ELF-1 (cell line): ENCODE measurements at regions not wholly inside any gene's neighbourhood (a gene's known extent, or its start where the extent isn't known, plus 50 kb on each side); places are given as distances from the start of the nearest gene placed in this dataset.
"Not testable (repeated sequence)": the region's sequence is repeated elsewhere in the genome, so short reads cannot be mapped to it uniquely, and the experiment has no call there.

Experiments used
- DNase-seq: peaks from one replicate; pipeline ENCODE4 v3.0.0-alpha.2; 2016; ENCODE audit warnings: low read depth, low spot score

DNA sequence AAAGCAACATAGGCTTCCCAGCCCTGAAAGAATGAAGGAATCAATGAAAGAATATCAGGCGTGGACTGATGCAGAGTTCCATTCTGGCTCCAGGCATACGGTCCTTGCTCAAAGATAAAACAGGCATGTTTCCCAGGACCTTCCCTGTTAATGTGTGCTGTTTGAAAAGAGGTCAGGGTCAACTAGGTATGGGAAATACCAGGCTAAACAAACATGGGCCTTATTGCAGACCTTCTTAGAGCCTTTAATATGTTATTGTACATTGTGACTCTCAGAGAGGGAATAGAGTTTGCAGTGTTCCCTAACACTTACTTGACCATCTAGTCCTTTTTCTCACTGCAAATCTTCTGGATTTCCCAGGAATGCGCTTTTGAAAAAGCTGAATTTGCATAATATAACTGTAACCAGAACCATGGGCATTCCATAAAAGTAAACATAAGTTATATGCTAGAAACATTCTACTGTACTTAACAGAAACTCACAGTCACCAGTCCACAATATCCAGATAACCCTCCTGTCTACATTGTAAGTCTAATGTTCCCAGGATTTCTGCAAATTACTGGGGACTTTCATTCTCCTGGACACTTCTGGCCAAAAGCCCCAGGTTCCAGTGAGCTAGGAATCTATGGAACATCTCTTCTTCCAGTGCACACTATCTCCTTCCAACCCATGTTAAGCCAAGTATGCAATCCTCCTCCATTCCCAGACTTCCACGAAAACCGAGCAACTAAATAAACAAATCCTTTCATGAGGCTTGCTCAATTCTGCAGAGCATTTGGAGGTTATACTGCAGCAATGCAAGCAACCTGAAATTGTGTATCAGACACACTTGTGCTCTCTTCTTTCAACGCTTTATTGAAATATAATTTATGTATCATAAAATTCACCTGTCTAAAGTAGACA is 486.6 kb downstream of the SETD4 start:
- DNase-seq, result no peak

DNA sequence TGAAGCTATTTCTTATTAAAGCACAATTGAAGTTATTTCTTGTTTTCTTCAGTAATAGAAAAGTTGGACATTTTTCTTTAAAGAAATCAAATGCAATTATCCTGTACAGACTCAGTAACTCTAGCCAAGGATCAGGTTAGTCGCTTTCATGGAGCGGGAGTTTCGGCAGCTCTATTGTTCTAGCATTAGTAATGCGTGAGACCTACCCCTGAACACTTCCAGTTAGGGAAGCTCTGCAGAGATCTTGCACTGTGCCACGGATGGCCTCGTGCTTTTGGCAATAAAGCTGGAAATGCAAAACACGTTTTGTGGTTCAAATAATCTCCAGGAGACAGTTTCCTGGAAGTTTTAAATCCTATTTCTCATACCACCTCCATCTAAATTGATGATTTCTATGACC is 488.4 kb downstream of the SETD4 start:
- DNase-seq, result no peak

DNA sequence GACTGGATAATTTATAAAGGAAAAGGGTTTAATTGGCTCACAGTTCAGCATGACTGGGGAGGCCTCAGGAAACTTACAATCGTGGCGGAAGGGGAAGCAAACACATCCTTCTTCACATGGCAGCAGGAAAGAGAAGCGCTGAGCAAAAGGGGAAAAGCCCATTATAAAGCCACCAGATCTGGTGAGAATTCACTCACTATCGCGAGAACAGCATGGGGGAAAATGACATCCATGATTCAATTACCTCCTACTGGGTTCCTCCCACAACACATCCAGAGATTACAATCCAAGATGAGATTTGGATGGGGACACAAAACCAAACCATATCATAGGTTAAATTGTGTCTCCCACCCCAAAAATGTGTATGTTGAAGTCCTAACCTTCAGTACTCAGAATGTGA is 491.7 kb downstream of the SETD4 start:
- no peak for DNase-seq

DNA sequence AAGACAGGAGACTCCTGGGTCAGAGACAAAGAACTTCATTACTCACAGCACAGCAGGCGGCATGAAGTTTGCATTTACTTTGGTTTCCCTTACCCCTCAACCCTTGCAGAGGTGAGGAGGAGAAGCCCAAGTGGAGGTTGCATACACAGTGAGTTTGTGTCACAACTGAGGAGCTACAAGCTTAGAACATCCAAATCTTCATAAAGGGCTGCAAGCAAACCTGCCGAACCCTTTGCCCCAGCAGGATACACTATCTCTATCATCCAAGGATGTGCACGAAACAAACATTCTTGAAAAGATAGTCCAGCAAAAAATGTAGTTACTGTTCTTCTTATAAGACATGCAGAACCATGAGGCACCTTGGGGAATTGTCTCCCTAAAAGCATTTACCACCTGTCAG is 493.5 kb downstream of the SETD4 start:
- no peak for DNase-seq

DNA sequence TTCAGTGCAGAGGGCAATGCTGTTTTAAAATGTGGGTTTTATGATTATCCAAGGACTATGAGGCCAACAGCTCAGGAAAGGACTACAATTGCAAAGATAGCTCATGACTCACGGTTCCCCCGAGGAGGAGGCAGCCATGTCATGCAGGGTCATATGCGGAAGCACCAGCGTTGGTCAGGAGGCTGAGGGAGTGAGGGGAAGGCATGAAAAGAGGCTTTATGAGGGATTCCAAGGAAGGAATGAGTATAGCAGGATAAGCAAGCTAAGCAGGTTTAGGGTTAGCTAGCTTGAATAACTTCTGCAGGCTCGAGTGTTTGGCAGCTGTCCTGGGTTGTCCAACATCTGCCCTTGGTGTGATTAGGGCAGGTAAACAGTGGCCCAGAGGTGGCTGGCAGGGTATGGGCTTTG is 495.1 kb downstream of the SETD4 start:
- DNase-seq, result peak; percentile 66

DNA sequence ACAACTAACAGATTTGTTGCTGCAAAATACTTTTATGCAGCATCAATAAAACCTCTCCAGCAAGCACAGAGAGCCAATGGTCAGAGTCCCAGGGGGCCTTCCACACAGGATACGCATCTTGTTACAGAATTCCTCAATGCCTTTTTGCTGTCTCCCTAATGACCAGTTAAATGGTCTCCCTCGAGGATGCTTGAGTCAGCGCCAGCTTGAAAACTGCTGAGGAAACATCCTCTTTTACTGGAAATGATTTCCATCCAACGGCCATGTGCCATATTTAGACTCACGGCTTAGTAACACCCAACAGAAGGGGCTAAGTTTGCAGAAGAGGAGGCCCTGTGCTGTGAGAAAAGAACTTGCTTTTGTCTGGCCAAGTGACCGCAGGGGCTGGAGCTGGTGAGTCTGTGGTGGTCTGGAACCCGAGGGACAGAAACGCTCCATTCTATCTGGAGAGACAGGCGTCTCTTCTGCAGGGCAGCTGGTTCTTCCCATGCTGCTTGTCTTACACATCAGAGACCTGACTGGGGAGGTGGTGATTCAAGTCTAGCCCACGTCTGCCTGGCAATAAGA is 496.4 kb downstream of the SETD4 start:
- no peak for DNase-seq

DNA sequence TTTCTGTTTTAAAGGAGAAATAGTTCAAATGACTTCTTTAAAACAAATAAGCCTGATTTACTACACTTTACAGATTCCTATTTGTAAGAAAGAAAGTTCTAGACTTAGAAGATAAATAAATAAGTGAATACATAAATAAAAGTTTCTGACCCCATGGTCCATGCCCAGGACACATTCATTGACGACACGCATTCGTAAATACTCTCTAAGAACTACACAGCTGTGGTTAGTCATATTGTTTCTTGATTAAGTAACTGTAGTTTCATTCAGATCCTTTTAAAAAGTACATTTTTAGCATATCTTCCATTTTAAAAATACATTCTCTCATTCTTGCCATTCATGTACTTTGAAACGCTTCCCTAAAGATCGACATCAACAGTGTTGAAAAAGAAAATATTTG is 497.4 kb downstream of the SETD4 start:
- DNase-seq, result no peak

- no peak for DNase-seq
Observed at GRCh38 chr21:35561116-35561515, 499.2 kb downstream of the SETD4 start.

DNA sequence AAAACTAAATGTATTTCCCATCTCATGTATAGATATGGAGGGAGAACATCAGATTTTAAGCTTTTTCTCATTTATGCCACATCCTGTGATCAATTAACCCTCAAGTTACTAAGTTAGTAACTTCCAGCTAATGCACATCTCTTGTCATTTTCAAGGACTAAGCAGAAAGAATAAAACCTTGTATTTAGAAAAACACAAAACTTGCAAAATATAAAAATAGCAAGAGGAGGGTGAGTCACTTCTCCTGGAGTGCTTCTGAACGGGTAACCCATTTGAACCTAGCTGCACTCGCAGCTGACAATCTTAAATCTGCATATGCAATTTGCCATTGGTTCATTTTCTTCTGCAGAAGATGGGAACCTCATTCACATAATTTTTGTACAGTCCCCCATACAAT is 500.5 kb downstream of the SETD4 start:
- DNase-seq, result no peak

DNA sequence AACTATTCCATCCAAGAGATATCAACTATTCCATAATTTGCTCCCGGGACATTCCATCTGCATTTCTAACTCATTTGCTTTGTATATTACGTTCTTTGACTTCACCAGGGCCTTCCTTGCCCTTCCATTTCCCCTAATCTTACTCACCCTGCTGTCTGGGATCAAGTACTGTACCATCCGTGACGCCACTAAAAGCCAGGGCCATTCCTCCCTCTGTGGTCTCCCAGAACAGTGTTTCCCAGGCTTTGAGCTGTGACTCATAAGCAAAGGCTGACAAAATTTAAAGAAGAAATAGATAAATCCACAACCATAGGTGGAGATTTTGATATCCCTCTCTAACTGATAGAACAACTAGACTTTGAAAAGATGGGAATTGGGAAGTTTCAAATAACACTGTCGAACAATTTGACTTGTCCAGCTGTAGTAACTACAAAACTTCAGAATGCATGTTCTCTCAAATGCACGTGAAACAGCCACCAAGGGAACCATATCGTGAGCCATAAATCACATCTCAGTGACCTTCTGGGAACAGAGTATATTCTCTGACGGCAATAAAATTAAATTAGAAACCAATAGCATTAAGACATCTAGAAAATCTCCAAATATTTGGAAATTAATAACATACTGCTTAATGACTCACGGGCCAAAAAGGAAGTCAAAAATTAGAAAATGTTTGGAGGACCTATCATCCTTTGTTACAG is 501.0 kb downstream of the SETD4 start:
- DNase-seq, result no peak

DNA sequence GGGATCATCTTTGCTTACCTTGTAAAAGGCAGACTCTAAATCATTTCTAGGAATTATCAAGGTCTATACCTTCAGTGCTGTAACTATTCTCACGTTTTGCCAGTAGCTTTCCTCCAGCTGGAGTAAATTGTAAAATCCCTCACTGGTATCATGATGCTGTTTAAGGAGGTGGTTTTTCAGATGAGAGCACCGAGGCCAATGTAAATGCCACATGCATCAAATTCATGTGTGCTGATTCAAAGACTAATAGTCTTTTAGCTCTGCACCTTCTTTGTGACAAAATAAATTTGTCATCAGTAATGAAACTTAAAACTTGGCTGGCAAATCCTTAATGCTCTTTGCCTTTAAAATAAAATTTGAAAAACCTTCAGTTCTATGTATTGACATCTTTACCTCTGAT is 503.8 kb downstream of the SETD4 start:
- no peak for DNase-seq

DNA sequence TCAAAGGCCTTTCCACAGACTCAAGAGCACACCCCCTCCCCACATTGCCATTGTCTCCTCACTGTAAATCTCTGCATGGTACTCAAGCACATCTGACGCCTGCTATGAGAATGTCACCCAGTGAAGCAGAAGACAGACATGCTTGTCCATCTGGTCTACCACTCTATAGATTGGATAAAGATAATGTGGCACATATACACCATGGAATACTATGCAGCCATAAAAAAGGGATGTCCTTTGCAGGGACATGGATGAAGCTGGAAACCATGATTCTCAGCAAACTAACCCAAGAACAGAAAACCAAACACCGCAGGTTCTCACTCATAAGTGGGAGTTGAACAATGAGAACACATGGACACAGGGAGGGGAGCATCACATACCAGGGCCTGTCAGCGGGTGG is 503.4 kb upstream of the RUNX1 start:
- not testable (repeated sequence) for DNase-seq

DNA sequence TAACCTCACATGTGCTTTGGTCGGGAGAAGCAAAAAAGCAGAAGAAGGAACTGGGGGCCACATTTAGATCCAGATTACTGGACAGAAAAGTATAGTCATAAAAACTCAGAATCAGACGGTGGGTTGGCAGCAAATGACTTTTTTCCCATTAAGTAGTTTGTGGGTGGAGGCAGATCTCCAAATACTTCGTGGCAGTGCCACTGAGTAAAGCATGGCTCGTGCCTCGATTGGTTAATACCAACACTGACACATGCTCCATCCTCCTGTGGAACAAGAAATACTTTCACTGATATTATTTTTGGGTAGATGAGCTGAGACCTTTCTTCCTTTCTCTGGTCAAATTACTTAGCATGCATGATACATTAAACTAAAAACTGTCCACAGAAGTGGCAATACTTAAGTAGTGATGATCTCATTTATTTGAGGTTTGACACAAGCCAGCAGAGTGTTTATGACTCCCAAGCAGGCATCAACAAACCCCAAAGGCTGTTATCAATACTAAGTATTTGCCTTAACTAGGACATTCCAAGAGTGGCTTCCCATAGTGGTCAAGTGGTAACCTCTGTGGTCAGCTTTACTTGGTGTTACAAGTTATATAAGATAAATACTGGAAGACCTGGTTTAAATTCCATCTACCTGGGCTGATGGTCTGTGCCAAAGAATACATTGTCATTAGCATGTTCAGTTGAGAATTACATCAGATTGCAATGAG is 500.0 kb upstream of the RUNX1 start:
- DNase-seq, result no peak

DNA sequence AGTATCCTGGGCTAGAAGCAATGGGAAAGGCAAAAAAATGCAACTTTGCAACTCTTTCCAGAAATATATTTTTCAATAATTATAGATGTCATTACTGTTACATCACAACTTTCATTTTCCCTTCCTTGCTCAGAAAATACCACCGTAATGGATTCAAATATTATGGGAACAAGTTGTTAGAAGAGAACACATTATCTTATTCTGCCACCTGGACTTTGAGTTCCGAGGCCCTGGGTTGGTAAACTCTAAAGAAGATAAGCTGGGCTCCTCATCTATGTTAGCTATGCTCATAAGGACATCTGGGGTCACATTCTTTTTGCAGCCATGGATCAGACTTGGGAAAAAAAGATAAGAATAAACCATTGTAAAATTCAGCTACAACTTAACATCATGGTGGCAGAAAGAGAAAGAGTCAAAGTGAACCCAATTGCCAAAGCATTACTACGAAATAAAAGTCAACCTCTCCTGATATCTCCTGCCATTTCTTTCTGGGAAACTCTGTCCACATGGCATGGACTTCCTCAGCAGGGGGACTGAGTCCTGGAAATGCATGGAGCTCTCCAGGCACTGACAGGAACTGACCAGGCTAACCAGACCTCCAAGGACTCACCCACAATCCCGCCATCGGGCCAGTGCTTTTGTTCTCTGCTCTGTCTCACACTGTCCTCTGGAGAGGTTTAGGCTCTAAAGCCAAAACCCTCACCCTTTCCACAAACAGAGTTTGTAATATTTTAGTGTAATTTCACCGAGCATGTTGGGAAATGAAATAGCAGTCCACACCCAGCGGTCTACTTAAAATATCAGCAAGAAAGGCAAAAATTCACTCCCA is 499.1 kb upstream of the RUNX1 start:
- no peak for DNase-seq

DNA sequence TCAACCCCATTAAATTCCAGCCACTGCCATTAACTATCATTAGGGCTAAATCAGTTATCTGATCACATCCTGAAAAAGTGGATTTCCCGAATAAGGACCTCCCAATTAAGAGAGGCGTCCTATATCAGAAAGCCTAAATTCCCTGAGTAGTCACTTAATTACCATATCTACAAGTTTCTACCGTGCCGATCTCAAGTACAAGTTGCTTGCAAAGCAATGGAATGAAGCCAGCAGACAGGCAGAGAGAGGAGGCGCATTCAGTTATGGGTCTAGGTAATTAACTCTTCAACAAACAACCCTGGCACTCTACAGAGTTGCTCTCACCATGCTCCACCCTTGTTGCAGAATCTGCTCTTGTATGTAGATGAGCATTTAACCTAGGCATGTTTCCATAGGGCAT is 494.6 kb upstream of the RUNX1 start:
- DNase-seq, result no peak

DNA sequence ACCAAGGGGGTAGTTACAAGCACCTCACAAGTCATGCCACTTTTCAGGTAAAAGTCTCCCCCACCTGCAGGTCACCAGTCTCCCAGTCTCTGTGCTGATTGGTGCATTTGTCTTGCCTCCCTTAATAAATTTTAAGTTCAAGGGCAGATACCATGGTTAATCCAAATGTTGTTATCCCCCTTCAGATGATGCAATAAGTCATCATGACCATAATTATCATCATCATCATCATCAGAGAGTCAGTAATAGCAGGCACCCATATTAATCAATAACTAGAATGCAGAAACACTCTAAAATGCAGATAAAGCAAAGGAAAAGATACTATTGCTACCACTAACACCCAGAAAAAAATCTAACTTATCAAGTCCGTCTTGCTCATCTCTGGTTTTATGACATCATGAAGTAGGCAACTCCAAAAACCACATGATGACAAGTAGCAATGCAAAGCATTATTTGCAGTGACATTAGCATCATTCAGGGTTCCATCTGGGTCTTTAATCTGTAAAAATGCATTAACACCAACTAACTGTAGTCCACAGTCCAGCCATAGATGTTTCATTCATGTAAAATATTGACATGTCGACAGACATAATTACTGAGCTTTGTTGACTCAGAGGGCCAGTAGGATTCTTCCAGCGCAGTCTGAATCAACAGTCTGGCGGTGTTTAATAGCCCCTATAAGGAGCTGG is 492.0 kb upstream of the RUNX1 start:
- DNase-seq, result no peak

GRCh38 chr21:35538386-35538785 is 489.3 kb upstream of the RUNX1 start:
- DNase-seq, result no peak

GRCh38 chr21:35537604-35538003 is 488.5 kb upstream of the RUNX1 start:
- no peak for DNase-seq

DNA sequence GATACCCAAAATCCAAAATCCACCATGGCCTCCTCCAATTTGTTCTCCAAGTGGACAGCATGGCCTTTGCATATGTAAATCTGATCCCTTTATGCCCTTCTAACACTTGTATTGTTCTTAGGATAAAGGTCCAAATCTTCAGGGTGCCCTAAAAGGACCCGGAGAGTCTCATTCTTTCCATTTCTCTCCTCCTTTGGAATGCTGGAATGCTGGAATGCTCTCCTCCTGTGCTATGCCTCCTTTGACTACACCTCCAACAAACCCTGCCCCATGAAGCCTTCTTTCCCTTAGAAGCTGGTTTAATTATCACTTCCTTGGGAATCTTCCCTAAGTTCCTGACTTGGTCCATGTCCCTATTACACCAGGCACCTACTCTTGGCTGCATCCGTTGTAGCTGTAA is 484.8 kb upstream of the RUNX1 start:
- no peak for DNase-seq

DNA sequence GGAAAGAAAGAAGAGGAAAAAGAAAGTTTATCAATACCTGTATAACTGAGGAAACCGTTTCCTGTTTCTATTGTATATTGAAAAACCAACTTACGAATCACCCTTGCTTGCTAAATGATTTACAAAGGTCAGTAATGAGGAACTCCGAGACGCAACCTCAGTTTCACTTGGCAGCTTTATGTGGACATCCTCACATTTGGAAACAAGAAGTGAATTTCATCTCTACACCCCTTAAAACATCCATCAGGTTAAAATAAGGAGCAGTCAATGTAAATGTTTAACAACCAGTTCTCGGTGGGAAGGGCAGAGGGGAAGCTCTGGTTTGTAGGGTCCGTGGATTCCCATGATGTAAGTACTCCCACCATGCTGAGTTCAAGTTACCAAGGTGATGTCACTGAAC is 481.7 kb upstream of the RUNX1 start:
- no peak for DNase-seq
